ENCODE measurements at regions not wholly inside any gene's neighbourhood (a gene's known extent, or its start where the extent isn't known, plus 50 kb on each side); places are given as distances from the start of the nearest gene placed in this dataset.
"Not testable (repeated sequence)": the region's sequence is repeated elsewhere in the genome, so short reads cannot be mapped to it uniquely, and the experiment has no call there.

GRCh38 chr6:134425917-134426316 is 108.0 kb upstream of the SGK1 start:
- TF ChIP-seq, protein P1, sequence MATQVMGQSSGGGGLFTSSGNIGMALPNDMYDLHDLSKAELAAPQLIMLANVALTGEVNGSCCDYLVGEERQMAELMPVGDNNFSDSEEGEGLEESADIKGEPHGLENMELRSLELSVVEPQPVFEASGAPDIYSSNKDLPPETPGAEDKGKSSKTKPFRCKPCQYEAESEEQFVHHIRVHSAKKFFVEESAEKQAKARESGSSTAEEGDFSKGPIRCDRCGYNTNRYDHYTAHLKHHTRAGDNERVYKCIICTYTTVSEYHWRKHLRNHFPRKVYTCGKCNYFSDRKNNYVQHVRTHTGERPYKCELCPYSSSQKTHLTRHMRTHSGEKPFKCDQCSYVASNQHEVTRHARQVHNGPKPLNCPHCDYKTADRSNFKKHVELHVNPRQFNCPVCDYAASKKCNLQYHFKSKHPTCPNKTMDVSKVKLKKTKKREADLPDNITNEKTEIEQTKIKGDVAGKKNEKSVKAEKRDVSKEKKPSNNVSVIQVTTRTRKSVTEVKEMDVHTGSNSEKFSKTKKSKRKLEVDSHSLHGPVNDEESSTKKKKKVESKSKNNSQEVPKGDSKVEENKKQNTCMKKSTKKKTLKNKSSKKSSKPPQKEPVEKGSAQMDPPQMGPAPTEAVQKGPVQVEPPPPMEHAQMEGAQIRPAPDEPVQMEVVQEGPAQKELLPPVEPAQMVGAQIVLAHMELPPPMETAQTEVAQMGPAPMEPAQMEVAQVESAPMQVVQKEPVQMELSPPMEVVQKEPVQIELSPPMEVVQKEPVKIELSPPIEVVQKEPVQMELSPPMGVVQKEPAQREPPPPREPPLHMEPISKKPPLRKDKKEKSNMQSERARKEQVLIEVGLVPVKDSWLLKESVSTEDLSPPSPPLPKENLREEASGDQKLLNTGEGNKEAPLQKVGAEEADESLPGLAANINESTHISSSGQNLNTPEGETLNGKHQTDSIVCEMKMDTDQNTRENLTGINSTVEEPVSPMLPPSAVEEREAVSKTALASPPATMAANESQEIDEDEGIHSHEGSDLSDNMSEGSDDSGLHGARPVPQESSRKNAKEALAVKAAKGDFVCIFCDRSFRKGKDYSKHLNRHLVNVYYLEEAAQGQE (IDR thresholded peaks at IDR 0.05), result not testable (repeated sequence)
- not testable (repeated sequence) for TF ChIP-seq USF2 (IDR thresholded peaks at IDR 0.05); POLR2A (IDR thresholded peaks at IDR 0.05; ENCODE audit: low read length); CTCF (IDR thresholded peaks at IDR 0.05); HOXB13 (CRISPR knock-in tag; IDR thresholded peaks at IDR 0.05; ENCODE audit: low read depth); ZC3H11A (IDR thresholded peaks at IDR 0.05); RAD21 (conservative IDR thresholded peaks at IDR 0.05 in 1 of 2, IDR thresholded peaks at IDR 0.05 in 1 of 2); JUNB (IDR thresholded peaks at IDR 0.05); CEBPB (IDR thresholded peaks at IDR 0.05); JUN (IDR thresholded peaks at IDR 0.05)
- TF ChIP-seq, protein P2, sequence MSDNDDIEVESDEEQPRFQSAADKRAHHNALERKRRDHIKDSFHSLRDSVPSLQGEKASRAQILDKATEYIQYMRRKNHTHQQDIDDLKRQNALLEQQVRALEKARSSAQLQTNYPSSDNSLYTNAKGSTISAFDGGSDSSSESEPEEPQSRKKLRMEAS (IDR thresholded peaks at IDR 0.05), result not testable (repeated sequence)
- TF ChIP-seq, protein P3, sequence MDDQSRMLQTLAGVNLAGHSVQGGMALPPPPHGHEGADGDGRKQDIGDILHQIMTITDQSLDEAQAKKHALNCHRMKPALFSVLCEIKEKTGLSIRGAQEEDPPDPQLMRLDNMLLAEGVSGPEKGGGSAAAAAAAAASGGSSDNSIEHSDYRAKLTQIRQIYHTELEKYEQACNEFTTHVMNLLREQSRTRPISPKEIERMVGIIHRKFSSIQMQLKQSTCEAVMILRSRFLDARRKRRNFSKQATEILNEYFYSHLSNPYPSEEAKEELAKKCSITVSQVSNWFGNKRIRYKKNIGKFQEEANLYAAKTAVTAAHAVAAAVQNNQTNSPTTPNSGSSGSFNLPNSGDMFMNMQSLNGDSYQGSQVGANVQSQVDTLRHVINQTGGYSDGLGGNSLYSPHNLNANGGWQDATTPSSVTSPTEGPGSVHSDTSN (IDR thresholded peaks at IDR 0.05), result not testable (repeated sequence)
